SU-DHL-6 (cell line): ENCODE measurements at regions not wholly inside any gene's neighbourhood (a gene's known extent, or its start where the extent isn't known, plus 50 kb on each side); places are given as distances from the start of the nearest gene placed in this dataset.

Experiments
- H2AFZ ChIP-seq: fragments of 200-600 bp; sonication (generic); 2 replicates; pipeline ENCODE4 v1.6.1; 2014; ENCODE audit warnings: low read depth, mild to moderate bottlenecking, moderate library complexity, mixed read lengths, antibody characterized with exemption, low read length; ENCODE audit not compliant: severe bottlenecking
- H3F3A ChIP-seq: fragments of 200-600 bp; shearing (Covaris generic); 2 replicates; pipeline ENCODE4 v1.6.0; 2016; ENCODE audit warnings: antibody characterized with exemption, mild to moderate bottlenecking; ENCODE audit not compliant: insufficient read depth
- H3K27ac ChIP-seq: fragments of 200-600 bp; sonication (generic); 2 replicates; pipeline ENCODE4 v1.5.1; 2016; ENCODE audit warnings: low read depth, mild to moderate bottlenecking, low read length, moderate library complexity, mixed read lengths
- H3K27me3 ChIP-seq: fragments of 200-600 bp; sonication (generic), shearing (Covaris generic); 2 replicates; pipeline ENCODE4 v1.6.0; 2014; ENCODE audit warnings: mild to moderate bottlenecking, low read length
- H3K36me3 ChIP-seq: fragments of 200-600 bp; sonication (generic); 2 replicates; pipeline ENCODE4 v1.6.1; 2014; ENCODE audit warnings: mild to moderate bottlenecking, low read length, mixed read lengths
- H3K4me2 ChIP-seq: fragments of 300-600, 200-600 bp; shearing (Covaris generic), sonication (generic); 2 replicates; pipeline ENCODE4 v1.6.0; 2014; ENCODE audit warnings: low read length, low read depth, mild to moderate bottlenecking; ENCODE audit not compliant: poor library complexity, severe bottlenecking
- H3K4me3 ChIP-seq: fragments of 200-600 bp; sonication (generic); 2 replicates; pipeline ENCODE4 v1.5.1; 2014; ENCODE audit warnings: antibody characterized with exemption, low read length, mild to moderate bottlenecking, mixed read lengths; ENCODE audit not compliant: insufficient read depth, poor library complexity, severe bottlenecking
- H3K79me2 ChIP-seq: fragments of 200-600 bp; sonication (generic); 2 replicates; pipeline ENCODE4 v1.6.1; 2014; ENCODE audit warnings: mild to moderate bottlenecking, low read length, moderate library complexity; ENCODE audit not compliant: insufficient read depth
- H3K9ac ChIP-seq: fragments of 200-600 bp; sonication (generic); 2 replicates; pipeline ENCODE4 v1.7.0; 2014; ENCODE audit warnings: mild to moderate bottlenecking, low read length
- H3K9me2 ChIP-seq: fragments of 200-600 bp; sonication (generic); replicated peaks from 2 replicates; pipeline ENCODE4 v1.6.1; 2014; ENCODE audit warnings: low read length; ENCODE audit not compliant: insufficient read depth
- H3K9me3 ChIP-seq: fragments of 200-600 bp; sonication (generic); 2 replicates; pipeline ENCODE4 v1.6.1; 2014; ENCODE audit warnings: low read length, mixed read lengths; ENCODE audit not compliant: insufficient read depth
- H4K20me1 ChIP-seq: fragments of 200-600 bp; sonication (generic); 2 replicates; pipeline ENCODE4 v1.6.1; 2014; ENCODE audit warnings: low read depth, mild to moderate bottlenecking, antibody characterized with exemption, low read length, moderate library complexity, mixed read lengths
- EZH2phosphoT487 ChIP-seq: fragments of 200-600 bp; sonication (generic), shearing (Covaris generic); conservative IDR thresholded peaks from 2 replicates; pipeline ENCODE4 v1.6.1; 2018; ENCODE audit warnings: mild to moderate bottlenecking, antibody characterized with exemption, low read length, moderate library complexity, mixed read lengths
- TF ChIP-seq, protein P1 (sequence below): fragments of 200-600 bp; sonication (generic); IDR thresholded peaks from one replicate; pipeline ENCODE4 v1.5.1; 2017; ENCODE audit warnings: antibody characterized with exemption, mild to moderate bottlenecking, low read length, moderate library complexity; ENCODE audit not compliant: insufficient read depth, poor library complexity, severe bottlenecking

- Histone ChIP-seq H3K9me2 (no peaks in the 10 kb centered on the region), H3K27ac (no peak overlapping the region), H3K4me3 (no peak overlapping the region), H4K20me1 (no peaks in the 10 kb centered on the region), H3K27me3 (no peaks in the 10 kb centered on the region), H3K36me3 (no peaks in the 10 kb centered on the region), H3K79me2 (no peaks in the 10 kb centered on the region), H3F3A (no peaks in the 10 kb centered on the region), H2AFZ (no peak overlapping the region), H3K9ac (no peak overlapping the region), H3K4me2 (no peak overlapping the region), H3K9me3 (no peaks in the 10 kb centered on the region)
- TF ChIP-seq, protein P1, sequence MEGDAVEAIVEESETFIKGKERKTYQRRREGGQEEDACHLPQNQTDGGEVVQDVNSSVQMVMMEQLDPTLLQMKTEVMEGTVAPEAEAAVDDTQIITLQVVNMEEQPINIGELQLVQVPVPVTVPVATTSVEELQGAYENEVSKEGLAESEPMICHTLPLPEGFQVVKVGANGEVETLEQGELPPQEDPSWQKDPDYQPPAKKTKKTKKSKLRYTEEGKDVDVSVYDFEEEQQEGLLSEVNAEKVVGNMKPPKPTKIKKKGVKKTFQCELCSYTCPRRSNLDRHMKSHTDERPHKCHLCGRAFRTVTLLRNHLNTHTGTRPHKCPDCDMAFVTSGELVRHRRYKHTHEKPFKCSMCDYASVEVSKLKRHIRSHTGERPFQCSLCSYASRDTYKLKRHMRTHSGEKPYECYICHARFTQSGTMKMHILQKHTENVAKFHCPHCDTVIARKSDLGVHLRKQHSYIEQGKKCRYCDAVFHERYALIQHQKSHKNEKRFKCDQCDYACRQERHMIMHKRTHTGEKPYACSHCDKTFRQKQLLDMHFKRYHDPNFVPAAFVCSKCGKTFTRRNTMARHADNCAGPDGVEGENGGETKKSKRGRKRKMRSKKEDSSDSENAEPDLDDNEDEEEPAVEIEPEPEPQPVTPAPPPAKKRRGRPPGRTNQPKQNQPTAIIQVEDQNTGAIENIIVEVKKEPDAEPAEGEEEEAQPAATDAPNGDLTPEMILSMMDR = no peak
- TF ChIP-seq EZH2phosphoT487 = no peak
These were observed 65.7 kb upstream of the FOXC1 start for GRCh38 chr6:1544000-1544399.

- no peak overlapping the region for H3K27ac ChIP-seq
- H3K9ac ChIP-seq = no peak overlapping the region
These were observed 65.1 kb upstream of the FOXC1 start for GRCh38 chr6:1544603-1545002.

GRCh38 chr6:1545654-1546053 is 64.1 kb upstream of the FOXC1 start:
- H3F3A ChIP-seq = no peaks in the 10 kb centered on the region
- no peak overlapping the region for H2AFZ ChIP-seq
- no peaks in the 10 kb centered on the region for H3K9me3 ChIP-seq
- no peak overlapping the region for H3K4me3 ChIP-seq
- no peaks in the 10 kb centered on the region for H3K27me3 ChIP-seq
- H3K4me2 ChIP-seq = no peak overlapping the region
- H3K79me2 ChIP-seq = no peaks in the 10 kb centered on the region
- no peaks in the 10 kb centered on the region for H3K9me2 ChIP-seq
- TF ChIP-seq, protein P1 = no peak
- TF ChIP-seq EZH2phosphoT487 = no peak
- no peak overlapping the region for H3K27ac ChIP-seq
- H3K36me3 ChIP-seq = no peaks in the 10 kb centered on the region
- H3K9ac ChIP-seq = no peak overlapping the region
- no peaks in the 10 kb centered on the region for H4K20me1 ChIP-seq

More at GRCh38 chr6:1544603-1545002, 65.1 kb upstream of the FOXC1 start:
- Histone ChIP-seq H3K4me2 (no peak overlapping the region), H3K9me3 (no peaks in the 10 kb centered on the region), H3K36me3 (no peaks in the 10 kb centered on the region), H3K27me3 (no peaks in the 10 kb centered on the region), H3K9me2 (no peaks in the 10 kb centered on the region), H3F3A (no peaks in the 10 kb centered on the region), H4K20me1 (no peaks in the 10 kb centered on the region), H2AFZ (no peak overlapping the region), H3K4me3 (no peak overlapping the region), H3K79me2 (no peaks in the 10 kb centered on the region)
- TF ChIP-seq, protein P1 = no peak
- no peak for TF ChIP-seq EZH2phosphoT487
